Mesenchymal stem cell (in vitro differentiated cells and primary cell): ENCODE measurements at regions not wholly inside any gene's neighbourhood (a gene's known extent, or its start where the extent isn't known, plus 50 kb on each side); places are given as distances from the start of the nearest gene placed in this dataset.

Source experiments
- DNase-seq: peaks from one replicate; pipeline ENCODE4 v3.0.0-alpha.2; 2013
- H2AFZ ChIP-seq: one replicate; pipeline ENCODE4 v1.6.1; 2013; ENCODE audit warnings: low read depth, mild to moderate bottlenecking, control low read depth, inconsistent platforms, low read length, moderate library complexity
- H2AK5ac ChIP-seq: 2 replicates; pipeline ENCODE4 v1.6.1; 2013; ENCODE audit warnings: low read length, moderate library complexity, mild to moderate bottlenecking, inconsistent platforms; ENCODE audit not compliant: severe bottlenecking
- H2BK120ac ChIP-seq: one replicate; pipeline ENCODE4 v1.6.1; 2013; ENCODE audit warnings: low read depth, mild to moderate bottlenecking, inconsistent platforms, low read length, moderate library complexity
- H2BK12ac ChIP-seq, 2 experiments: one replicate each; pipeline ENCODE4 v1.6.1; 2013; ENCODE audit warnings: inconsistent platforms in 2 of 2, low read length in 2 of 2, mild to moderate bottlenecking in 2 of 2, moderate library complexity in 2 of 2, control low read depth in 1 of 2
- H2BK15ac ChIP-seq: one replicate; pipeline ENCODE4 v1.6.1; 2013; ENCODE audit warnings: mild to moderate bottlenecking, low read depth, inconsistent platforms; ENCODE audit not compliant: poor library complexity, severe bottlenecking
- H2BK5ac ChIP-seq: 2 replicates; pipeline ENCODE4 v1.6.1; 2013; ENCODE audit warnings: low read depth, mild to moderate bottlenecking, low read length, control low read depth, inconsistent platforms; ENCODE audit not compliant: poor library complexity, severe bottlenecking
- H3K14ac ChIP-seq, 2 experiments: one replicate each; pipeline ENCODE4 v1.6.1; 2013; ENCODE audit warnings: inconsistent platforms in 2 of 2, low read length in 2 of 2, control low read depth in 1 of 2, mild to moderate bottlenecking in 1 of 2, moderate library complexity in 1 of 2
- H3K18ac ChIP-seq, 2 experiments: one replicate each; pipeline ENCODE4 v1.6.1; 2013; ENCODE audit warnings: inconsistent platforms in 2 of 2, low read length in 2 of 2, control low read depth in 1 of 2, low read depth in 1 of 2, mild to moderate bottlenecking in 1 of 2
- H3K23ac ChIP-seq, 2 experiments: one replicate each; pipeline ENCODE4 v1.6.1; 2013; ENCODE audit warnings: inconsistent platforms in 2 of 2, low read length in 2 of 2, mild to moderate bottlenecking in 2 of 2, moderate library complexity in 2 of 2, control low read depth in 1 of 2
- H3K27ac ChIP-seq: 2 replicates; pipeline ENCODE4 v1.5.1; 2013; ENCODE audit warnings: mild to moderate bottlenecking, moderate library complexity, low read length, control low read depth, inconsistent platforms; ENCODE audit not compliant: poor library complexity, severe bottlenecking
- H3K27me3 ChIP-seq, 2 experiments: 2 replicates each; pipeline versions ENCODE4 v1.6.1 to v1.7.0; 2013; ENCODE audit warnings: low read length in 2 of 2, mild to moderate bottlenecking in 2 of 2, moderate library complexity in 2 of 2, control low read depth in 1 of 2, inconsistent platforms in 1 of 2; ENCODE audit not compliant: control insufficient read depth in 1 of 2, insufficient read depth in 1 of 2
- H3K36me3 ChIP-seq, 2 experiments: 2 replicates each; pipeline versions ENCODE4 v1.6.1 to v1.7.0; 2013; ENCODE audit warnings: low read length in 2 of 2, control low read depth in 1 of 2, inconsistent platforms in 1 of 2, low read depth in 1 of 2, mild to moderate bottlenecking in 1 of 2; ENCODE audit not compliant: insufficient read depth in 2 of 2, control insufficient read depth in 1 of 2
- H3K4ac ChIP-seq, 2 experiments: one replicate each; pipeline ENCODE4 v1.6.1; 2013; ENCODE audit warnings: inconsistent platforms in 2 of 2, low read length in 2 of 2, mild to moderate bottlenecking in 2 of 2, moderate library complexity in 2 of 2, control low read depth in 1 of 2, low read depth in 1 of 2
- H3K4me1 ChIP-seq: 2 replicates; pipeline ENCODE4 v1.6.1; 2013; ENCODE audit warnings: low read depth, low read length, control low read depth; ENCODE audit not compliant: control insufficient read depth, insufficient read depth
- H3K4me2 ChIP-seq: 2 replicates; pipeline ENCODE4 v1.6.1; 2013; ENCODE audit warnings: low read length, mild to moderate bottlenecking, inconsistent platforms; ENCODE audit not compliant: poor library complexity, severe bottlenecking
- H3K4me3 ChIP-seq, 2 experiments: 2 replicates each; pipeline versions ENCODE4 v1.5.1 to v1.7.0; 2013; ENCODE audit warnings: low read length in 2 of 2, mild to moderate bottlenecking in 2 of 2, control low read depth in 1 of 2, low read depth in 1 of 2; ENCODE audit not compliant: insufficient read depth in 1 of 2
- H3K79me1 ChIP-seq: replicated peaks from 2 replicates; pipeline ENCODE4 v1.6.1; 2013; ENCODE audit warnings: mild to moderate bottlenecking, control low read depth, low read length, inconsistent platforms; ENCODE audit not compliant: poor library complexity, severe bottlenecking
- H3K9ac ChIP-seq: 2 replicates; pipeline ENCODE4 v1.7.0; 2013; ENCODE audit warnings: mild to moderate bottlenecking, low read length, moderate library complexity
- H3K9me3 ChIP-seq: 2 replicates; pipeline ENCODE4 v1.7.0; 2013; ENCODE audit warnings: mild to moderate bottlenecking, low read length; ENCODE audit not compliant: control insufficient read depth
- H4K8ac ChIP-seq: one replicate; pipeline ENCODE4 v1.6.1; 2013; ENCODE audit warnings: inconsistent platforms, mild to moderate bottlenecking, low read length, moderate library complexity
- H4K91ac ChIP-seq: one replicate; pipeline ENCODE4 v1.6.1; 2013; ENCODE audit warnings: mild to moderate bottlenecking, low read length, inconsistent platforms
- WGBS: methylation state at CpG from one replicate; pipeline ENCODE4 v1.1.7; 2013; ENCODE audit warnings: mixed read lengths; 5-methylcytosine and 5-hydroxymethylcytosine counted together

DNA sequence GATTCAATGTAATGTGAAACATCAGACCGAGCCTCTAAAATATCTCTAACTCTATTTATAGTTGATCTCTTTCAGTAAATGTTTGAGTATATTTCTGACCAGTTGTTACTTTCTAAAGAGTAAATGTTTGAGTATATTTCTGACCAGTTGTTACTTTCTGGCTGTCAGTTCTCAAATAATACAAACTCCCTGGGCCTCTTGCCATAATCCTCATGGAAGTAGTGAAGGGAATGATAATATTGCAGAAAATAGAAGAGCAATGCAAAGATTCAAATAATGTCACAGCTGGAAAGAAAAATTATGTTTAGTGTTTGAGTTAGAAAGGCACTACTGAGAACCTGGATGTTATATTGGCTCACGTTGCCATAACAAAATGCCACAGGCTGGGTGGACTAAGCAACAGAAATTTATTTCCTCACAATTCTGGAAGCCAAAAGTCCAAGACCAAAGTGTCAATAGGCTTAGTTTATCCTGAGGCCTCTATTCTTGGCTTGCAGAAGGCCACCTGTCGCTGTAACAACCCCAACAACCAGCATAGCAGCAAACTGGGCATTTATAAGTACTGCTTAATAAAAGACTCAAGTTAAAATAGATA, 470.6 kb upstream of the BCHE start:
- DNase-seq, result no peak
- Histone ChIP-seq H3K79me1 (no peaks in the 10 kb centered on the region), H3K36me3 (no peaks in the 10 kb centered on the region), H2BK120ac (no peak overlapping the region), H4K91ac (no peak overlapping the region), H3K4ac (no peak overlapping the region), H3K9me3 (no peaks in the 10 kb centered on the region), H3K27me3 (no peaks in the 10 kb centered on the region), H2BK15ac (no peak overlapping the region), H3K23ac (no peak overlapping the region), H4K8ac (no peak overlapping the region), H3K18ac (no peak overlapping the region), H3K4me3 (no peak overlapping the region), H2BK5ac (no peak overlapping the region), H3K9ac (no peak overlapping the region), H2BK12ac (no peak overlapping the region), H2AK5ac (no peak overlapping the region), H3K4me1 (no peaks in the 10 kb centered on the region), H3K4me2 (no peak overlapping the region), H3K14ac (no peak overlapping the region), H2AFZ (no peak overlapping the region), H3K27ac (no peak overlapping the region)
- 94% methylated on average over 1 of the region's 3 CpGs for WGBS

DNA sequence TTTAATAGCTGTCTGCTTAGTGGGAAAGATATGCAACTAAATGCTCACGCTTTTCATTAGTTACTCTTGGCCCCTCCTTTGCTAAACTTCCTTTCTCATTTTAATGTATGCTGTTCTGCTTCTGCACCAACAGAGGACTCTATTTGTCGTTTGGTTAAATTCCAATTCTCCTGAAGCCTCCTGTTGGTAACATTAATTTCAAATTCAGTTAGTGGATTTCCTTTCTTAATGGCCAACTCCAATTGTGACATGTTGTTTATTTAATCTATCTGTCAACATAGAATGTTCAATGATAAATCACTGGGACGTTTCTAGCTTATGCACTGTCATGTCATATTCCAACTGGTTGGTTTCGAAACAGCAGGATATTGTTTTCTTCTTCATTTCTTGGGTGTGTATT, 467.4 kb upstream of the BCHE start:
- 67% methylated on average over 1 of the region's 4 CpGs for WGBS
- no peak overlapping the region for H2BK120ac ChIP-seq
- H2BK15ac ChIP-seq, result no peak overlapping the region
- no peak overlapping the region for H4K91ac ChIP-seq
- no peaks in the 10 kb centered on the region for H3K79me1 ChIP-seq
- no peak overlapping the region for H2AK5ac ChIP-seq
- H4K8ac ChIP-seq, result no peak overlapping the region
- no peaks in the 10 kb centered on the region for H3K36me3 ChIP-seq
- H3K27ac ChIP-seq, result no peak overlapping the region
- DNase-seq, result peak; percentile 6
- no peak overlapping the region for H3K9ac ChIP-seq
- no peak overlapping the region for H3K4ac ChIP-seq
- no peaks in the 10 kb centered on the region for H3K27me3 ChIP-seq
- no peak overlapping the region for H3K4me2 ChIP-seq
- H3K4me1 ChIP-seq, result no peaks in the 10 kb centered on the region
- H3K9me3 ChIP-seq, result no peaks in the 10 kb centered on the region
- H2BK12ac ChIP-seq, result no peak overlapping the region
- no peak overlapping the region for H3K23ac ChIP-seq
- no peak overlapping the region for H2BK5ac ChIP-seq
- H2AFZ ChIP-seq, result no peak overlapping the region
- no peak overlapping the region for H3K14ac ChIP-seq
- H3K18ac ChIP-seq, result no peak overlapping the region
- no peak overlapping the region for H3K4me3 ChIP-seq

DNA sequence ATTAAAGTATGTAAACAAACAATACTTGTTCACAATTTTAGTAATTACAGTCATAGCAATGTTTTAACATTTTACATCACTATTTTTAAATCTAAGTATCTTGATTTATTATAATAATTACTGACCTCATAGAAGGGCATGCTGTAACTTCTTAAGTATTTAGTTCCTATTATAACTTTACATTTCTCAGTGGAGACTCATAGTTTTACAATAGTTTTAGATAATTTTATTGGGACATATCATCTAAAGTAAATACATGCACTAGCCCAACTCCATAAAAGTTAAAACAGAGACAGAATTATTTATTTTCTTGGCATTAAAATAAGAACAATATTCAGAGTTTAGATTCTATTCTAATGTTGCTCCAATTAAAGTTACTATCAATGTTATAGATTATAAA, 466.5 kb upstream of the BCHE start:
- H4K8ac ChIP-seq, result no peak overlapping the region
- H3K9ac ChIP-seq, result no peak overlapping the region
- H2BK12ac ChIP-seq, result no peak overlapping the region
- H4K91ac ChIP-seq, result no peak overlapping the region
- no peaks in the 10 kb centered on the region for H3K27me3 ChIP-seq
- H3K36me3 ChIP-seq, result no peaks in the 10 kb centered on the region
- H2BK120ac ChIP-seq, result no peak overlapping the region
- no peak overlapping the region for H2BK5ac ChIP-seq
- no peak overlapping the region for H3K4ac ChIP-seq
- H3K4me1 ChIP-seq, result no peaks in the 10 kb centered on the region
- H3K4me2 ChIP-seq, result no peak overlapping the region
- DNase-seq, result no peak
- no peak overlapping the region for H2AFZ ChIP-seq
- no peaks in the 10 kb centered on the region for H3K79me1 ChIP-seq
- H3K9me3 ChIP-seq, result no peaks in the 10 kb centered on the region
- no peak overlapping the region for H3K23ac ChIP-seq
- no peak overlapping the region for H3K27ac ChIP-seq
- H3K14ac ChIP-seq, result no peak overlapping the region
- H2AK5ac ChIP-seq, result no peak overlapping the region
- no peak overlapping the region for H3K4me3 ChIP-seq
- no peak overlapping the region for H3K18ac ChIP-seq
- no peak overlapping the region for H2BK15ac ChIP-seq

DNA sequence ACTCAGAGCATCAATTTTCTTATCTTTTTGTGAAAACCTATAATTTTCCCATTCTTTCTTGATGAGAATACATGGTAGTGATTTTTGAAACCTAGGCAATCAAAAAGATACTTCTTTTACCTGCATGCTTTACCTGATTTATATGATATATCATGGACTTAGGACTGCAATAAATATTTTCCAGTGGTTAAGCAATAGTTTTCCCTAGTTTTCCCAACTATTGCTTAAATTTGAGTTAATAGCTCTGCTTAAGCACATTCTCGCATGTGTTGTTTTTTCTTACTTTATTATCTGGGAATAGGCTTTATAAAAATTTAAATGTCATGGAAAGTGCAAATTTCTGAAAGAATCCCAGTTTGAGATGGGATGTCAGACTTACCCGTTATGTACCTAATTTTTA, 465.1 kb upstream of the BCHE start:
- H3K4me3 ChIP-seq, result no peak overlapping the region
- H3K14ac ChIP-seq, result no peak overlapping the region
- H4K8ac ChIP-seq, result no peak overlapping the region
- H2BK5ac ChIP-seq, result no peak overlapping the region
- WGBS, result 100% methylated on average over 1 of the region's 2 CpGs
- no peak overlapping the region for H2BK15ac ChIP-seq
- H4K91ac ChIP-seq, result no peak overlapping the region
- no peaks in the 10 kb centered on the region for H3K4me1 ChIP-seq
- H3K27me3 ChIP-seq, result no peaks in the 10 kb centered on the region
- DNase-seq, result no peak
- no peaks in the 10 kb centered on the region for H3K9me3 ChIP-seq
- no peak overlapping the region for H2AK5ac ChIP-seq
- no peak overlapping the region for H2AFZ ChIP-seq
- no peak overlapping the region for H3K18ac ChIP-seq
- H3K9ac ChIP-seq, result no peak overlapping the region
- no peak overlapping the region for H3K27ac ChIP-seq
- no peak overlapping the region for H3K4ac ChIP-seq
- no peak overlapping the region for H2BK12ac ChIP-seq
- H3K23ac ChIP-seq, result no peak overlapping the region
- H3K79me1 ChIP-seq, result no peaks in the 10 kb centered on the region
- H3K36me3 ChIP-seq, result no peaks in the 10 kb centered on the region
- H3K4me2 ChIP-seq, result no peak overlapping the region
- H2BK120ac ChIP-seq, result no peak overlapping the region
